Gastrocnemius medialis (tissue), 4 donors: ENCODE measurements at regions not wholly inside any gene's neighbourhood (a gene's known extent, or its start where the extent isn't known, plus 50 kb on each side); places are given as distances from the start of the nearest gene placed in this dataset.

Experiments used
- POLR2A ChIP-seq, 2 donors: fragments of 450-650 bp; IDR thresholded peaks; one replicate each; pipeline ENCODE4 v1.6.1; 2017; ENCODE audit warnings: antibody characterized with exemption in 2 of 2, mild to moderate bottlenecking in 2 of 2, moderate library complexity in 2 of 2
- TF ChIP-seq, protein P1 (sequence below), 5 experiments: fragments of 450-650 bp in 3 of 5; fragments of 200-600 bp in 2 of 5; sonication (generic) in 2 of 5; IDR thresholded peaks in 4 of 5; conservative IDR thresholded peaks in 1 of 5; 1 replicate in 4 of 5; 2 replicates in 1 of 5; pipeline ENCODE4 v1.5.1; 2016 to 2019; ENCODE audit warnings: antibody characterized with exemption in 5 of 5, mild to moderate bottlenecking in 3 of 5, moderate library complexity in 3 of 5

GRCh38 chr9:106712279-106712678 lies 150.7 kb upstream of the ZNF462 start:
- TF ChIP-seq, protein P1, sequence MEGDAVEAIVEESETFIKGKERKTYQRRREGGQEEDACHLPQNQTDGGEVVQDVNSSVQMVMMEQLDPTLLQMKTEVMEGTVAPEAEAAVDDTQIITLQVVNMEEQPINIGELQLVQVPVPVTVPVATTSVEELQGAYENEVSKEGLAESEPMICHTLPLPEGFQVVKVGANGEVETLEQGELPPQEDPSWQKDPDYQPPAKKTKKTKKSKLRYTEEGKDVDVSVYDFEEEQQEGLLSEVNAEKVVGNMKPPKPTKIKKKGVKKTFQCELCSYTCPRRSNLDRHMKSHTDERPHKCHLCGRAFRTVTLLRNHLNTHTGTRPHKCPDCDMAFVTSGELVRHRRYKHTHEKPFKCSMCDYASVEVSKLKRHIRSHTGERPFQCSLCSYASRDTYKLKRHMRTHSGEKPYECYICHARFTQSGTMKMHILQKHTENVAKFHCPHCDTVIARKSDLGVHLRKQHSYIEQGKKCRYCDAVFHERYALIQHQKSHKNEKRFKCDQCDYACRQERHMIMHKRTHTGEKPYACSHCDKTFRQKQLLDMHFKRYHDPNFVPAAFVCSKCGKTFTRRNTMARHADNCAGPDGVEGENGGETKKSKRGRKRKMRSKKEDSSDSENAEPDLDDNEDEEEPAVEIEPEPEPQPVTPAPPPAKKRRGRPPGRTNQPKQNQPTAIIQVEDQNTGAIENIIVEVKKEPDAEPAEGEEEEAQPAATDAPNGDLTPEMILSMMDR (IDR thresholded peaks at IDR 0.05 in 4 of 5, conservative IDR thresholded peaks at IDR 0.05 in 1 of 5) = no peak
- no peak for TF ChIP-seq POLR2A (IDR thresholded peaks at IDR 0.05)
